Cardiac muscle cell (in vitro differentiated cells and primary cell): ENCODE measurements at regions not wholly inside any gene's neighbourhood (a gene's known extent, or its start where the extent isn't known, plus 50 kb on each side); places are given as distances from the start of the nearest gene placed in this dataset.
A peak's percentile ranks its signal among the peaks of the same experiment; 100 is the strongest.

Source experiments
- DNase-seq, 2 donors: peaks; one replicate each; pipeline versions ENCODE4 v3.0.0 to v3.0.0-alpha.2; 2010 to 2017; ENCODE audit warnings: low read depth in 1 of 2, low spot score in 1 of 2
- H3K27ac ChIP-seq: fragments of 200-600 bp; sonication (generic); 2 replicates; pipeline ENCODE4 v1.5.1; 2016
- H3K27me3 ChIP-seq: fragments of 200-600 bp; sonication (generic); 2 replicates; pipeline ENCODE4 v1.6.0; 2016; ENCODE audit warnings: control low read depth
- H3K36me3 ChIP-seq: fragments of 200-600 bp; sonication (generic); 2 replicates; pipeline ENCODE4 v1.5.1; 2016; ENCODE audit warnings: control low read depth
- H3K4me1 ChIP-seq: fragments of 200-600 bp; sonication (generic); 2 replicates; pipeline ENCODE4 v1.8.1; 2017; ENCODE audit warnings: low read depth, mild to moderate bottlenecking, mixed run types
- H3K4me3 ChIP-seq: fragments of 200-600 bp; sonication (generic); 2 replicates; pipeline ENCODE4 v1.5.1; 2016; ENCODE audit warnings: mild to moderate bottlenecking
- H3K9me3 ChIP-seq: fragments of 200-600 bp; sonication (generic); 2 replicates; pipeline ENCODE4 v1.5.1; 2017; ENCODE audit warnings: low read depth, mild to moderate bottlenecking, control low read depth
- TF ChIP-seq, protein P1 (sequence below): IDR thresholded peaks from 2 replicates; pipeline ENCODE4 v1.5.1; 2012; ENCODE audit warnings: low read depth, mild to moderate bottlenecking, low read length

DNA sequence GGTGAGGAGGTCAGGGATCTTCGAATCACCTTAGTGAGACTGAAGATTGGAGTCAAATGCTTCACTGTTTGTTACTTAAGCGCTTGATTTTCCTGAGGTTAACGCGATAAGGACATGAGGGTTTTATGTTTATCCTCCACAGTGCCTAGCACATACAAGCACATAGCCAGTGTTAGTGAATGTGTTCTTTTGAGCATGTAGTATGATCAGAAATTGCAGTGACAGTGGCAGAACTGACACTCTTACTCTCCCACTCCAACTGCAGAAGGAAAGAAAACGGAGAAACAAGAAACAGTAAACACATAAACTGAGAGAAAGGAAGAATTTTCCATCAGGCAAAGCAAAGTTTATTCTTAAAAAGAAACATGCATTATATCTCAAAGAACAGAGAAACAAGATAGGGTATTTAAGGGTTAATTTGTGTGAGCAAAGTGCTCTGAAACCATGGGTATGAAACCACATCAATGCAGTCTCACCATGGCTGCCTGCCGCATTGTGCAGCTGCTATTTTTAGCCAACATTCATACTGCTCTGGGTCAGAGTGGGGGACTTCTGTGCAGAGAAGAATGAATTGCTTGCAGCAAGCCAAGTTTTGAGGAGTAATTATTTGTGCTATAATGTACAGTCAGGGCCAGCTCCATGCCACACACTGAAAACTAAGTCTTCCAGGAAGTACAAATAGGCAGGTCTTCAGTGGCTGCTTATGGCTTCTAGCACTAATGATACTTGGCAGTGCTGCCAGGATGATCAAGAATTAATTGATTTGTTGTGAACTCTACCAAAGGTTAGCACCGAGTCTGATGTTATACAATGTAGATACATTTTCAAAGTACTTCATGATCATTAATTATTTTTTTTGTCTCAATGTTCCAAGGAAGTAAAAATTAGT, 152.0 kb downstream of the MACC1 start:
- peaks cover 4% of the 10 kb centered on the region for H3K4me1 ChIP-seq
- DNase-seq, result peak; percentile 61 to 68
- no peaks in the 10 kb centered on the region for H3K9me3 ChIP-seq
- no peaks in the 10 kb centered on the region for H3K36me3 ChIP-seq
- TF ChIP-seq, protein P1, sequence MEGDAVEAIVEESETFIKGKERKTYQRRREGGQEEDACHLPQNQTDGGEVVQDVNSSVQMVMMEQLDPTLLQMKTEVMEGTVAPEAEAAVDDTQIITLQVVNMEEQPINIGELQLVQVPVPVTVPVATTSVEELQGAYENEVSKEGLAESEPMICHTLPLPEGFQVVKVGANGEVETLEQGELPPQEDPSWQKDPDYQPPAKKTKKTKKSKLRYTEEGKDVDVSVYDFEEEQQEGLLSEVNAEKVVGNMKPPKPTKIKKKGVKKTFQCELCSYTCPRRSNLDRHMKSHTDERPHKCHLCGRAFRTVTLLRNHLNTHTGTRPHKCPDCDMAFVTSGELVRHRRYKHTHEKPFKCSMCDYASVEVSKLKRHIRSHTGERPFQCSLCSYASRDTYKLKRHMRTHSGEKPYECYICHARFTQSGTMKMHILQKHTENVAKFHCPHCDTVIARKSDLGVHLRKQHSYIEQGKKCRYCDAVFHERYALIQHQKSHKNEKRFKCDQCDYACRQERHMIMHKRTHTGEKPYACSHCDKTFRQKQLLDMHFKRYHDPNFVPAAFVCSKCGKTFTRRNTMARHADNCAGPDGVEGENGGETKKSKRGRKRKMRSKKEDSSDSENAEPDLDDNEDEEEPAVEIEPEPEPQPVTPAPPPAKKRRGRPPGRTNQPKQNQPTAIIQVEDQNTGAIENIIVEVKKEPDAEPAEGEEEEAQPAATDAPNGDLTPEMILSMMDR, result no peak
- peak overlapping the region; percentile 16 for H3K27ac ChIP-seq
- H3K27me3 ChIP-seq, result no peaks in the 10 kb centered on the region
- H3K4me3 ChIP-seq, result no peak overlapping the region

DNA sequence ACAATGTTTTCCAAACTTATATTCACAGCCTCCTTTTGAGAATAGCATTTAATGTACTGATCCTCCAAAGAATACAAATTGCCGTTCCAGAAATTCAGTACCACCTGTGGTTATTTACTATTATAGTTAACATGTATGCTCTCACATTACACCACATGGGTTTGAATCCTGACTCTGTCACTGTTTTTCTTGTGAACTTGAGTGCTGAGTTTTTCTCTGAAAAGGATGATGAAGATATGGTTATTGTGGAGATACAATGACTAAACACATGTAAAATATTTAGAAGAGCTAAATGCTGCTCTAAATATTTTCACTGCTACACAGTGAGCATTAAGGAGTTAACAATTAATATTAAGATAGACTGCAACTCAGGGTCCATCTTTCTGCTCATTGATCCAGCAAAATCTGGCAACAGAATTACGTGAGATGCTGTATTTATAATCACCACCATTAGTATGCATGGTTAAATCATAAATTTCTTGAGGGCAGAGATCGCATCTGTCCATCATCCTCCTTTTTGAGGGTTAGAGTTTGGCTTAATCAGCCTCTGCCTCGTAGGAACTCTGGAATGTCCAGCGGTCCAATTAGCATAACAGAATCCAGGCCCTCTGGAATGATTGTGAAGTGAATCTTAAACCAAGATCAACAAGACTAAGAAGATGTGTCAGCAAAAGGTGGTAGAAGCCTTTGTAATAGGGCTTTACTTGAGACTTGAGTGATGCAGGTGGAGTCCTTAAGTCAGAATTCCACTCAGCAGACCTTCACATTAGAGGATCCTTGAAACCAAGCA, 152.8 kb downstream of the MACC1 start:
- Histone ChIP-seq H3K9me3 (no peaks in the 10 kb centered on the region), H3K4me3 (no peak overlapping the region), H3K27ac (no peak overlapping the region), H3K4me1 (peaks cover 4% of the 10 kb centered on the region), H3K36me3 (no peaks in the 10 kb centered on the region), H3K27me3 (no peaks in the 10 kb centered on the region)
- TF ChIP-seq, protein P1, result no peak
- DNase-seq, result no peak

DNA sequence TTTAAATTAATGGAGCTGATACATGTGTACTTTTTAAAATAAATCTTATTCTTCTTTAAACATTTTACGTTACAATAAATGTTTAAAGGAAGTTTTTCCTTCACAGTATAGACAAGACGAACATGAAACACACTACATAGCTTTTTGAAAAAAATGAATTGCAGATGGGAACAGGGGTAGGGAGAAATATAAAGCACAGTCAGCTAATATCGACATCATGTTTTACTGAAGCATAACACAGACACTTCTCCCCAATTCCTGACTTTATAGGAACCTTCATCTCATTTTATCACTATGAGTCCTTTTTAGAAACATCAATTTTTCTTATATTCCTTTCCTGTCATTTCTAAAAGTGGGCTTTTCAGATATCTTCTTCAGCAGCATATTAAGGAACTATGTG, 153.5 kb downstream of the MACC1 start:
- TF ChIP-seq, protein P1, result no peak
- H3K9me3 ChIP-seq, result no peaks in the 10 kb centered on the region
- no peaks in the 10 kb centered on the region for H3K36me3 ChIP-seq

DNA sequence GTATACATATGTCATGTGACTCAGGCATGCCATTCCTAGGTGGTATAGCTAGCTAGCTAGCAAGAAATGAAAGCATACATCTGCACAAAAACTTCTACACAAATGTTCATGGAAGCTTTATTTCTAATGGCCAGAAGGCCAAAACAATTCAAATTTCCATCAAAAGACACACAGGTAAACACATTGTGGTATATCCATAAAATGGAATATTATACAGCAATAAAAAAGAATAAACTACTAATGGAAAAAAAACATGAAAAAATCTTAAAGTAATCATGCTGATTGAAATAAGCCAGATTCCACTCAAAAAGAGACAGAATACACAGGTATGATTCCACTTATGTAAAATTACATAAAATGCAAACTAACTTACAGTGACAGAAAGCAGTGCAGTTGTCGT, 154.3 kb downstream of the MACC1 start:
- Histone ChIP-seq H3K27me3 (no peaks in the 10 kb centered on the region), H3K36me3 (no peaks in the 10 kb centered on the region), H3K4me3 (no peak overlapping the region), H3K9me3 (no peaks in the 10 kb centered on the region), H3K27ac (no peak overlapping the region), H3K4me1 (peaks cover 4% of the 10 kb centered on the region)
- TF ChIP-seq, protein P1, result no peak
- DNase-seq, result no peak

More for the DNA sequence above, 153.5 kb downstream of the MACC1 start:
- H3K27me3 ChIP-seq, result no peaks in the 10 kb centered on the region
- no peak overlapping the region for H3K27ac ChIP-seq
- DNase-seq, result no peak
- H3K4me3 ChIP-seq, result no peak overlapping the region
- H3K4me1 ChIP-seq, result peaks cover 4% of the 10 kb centered on the region

DNA sequence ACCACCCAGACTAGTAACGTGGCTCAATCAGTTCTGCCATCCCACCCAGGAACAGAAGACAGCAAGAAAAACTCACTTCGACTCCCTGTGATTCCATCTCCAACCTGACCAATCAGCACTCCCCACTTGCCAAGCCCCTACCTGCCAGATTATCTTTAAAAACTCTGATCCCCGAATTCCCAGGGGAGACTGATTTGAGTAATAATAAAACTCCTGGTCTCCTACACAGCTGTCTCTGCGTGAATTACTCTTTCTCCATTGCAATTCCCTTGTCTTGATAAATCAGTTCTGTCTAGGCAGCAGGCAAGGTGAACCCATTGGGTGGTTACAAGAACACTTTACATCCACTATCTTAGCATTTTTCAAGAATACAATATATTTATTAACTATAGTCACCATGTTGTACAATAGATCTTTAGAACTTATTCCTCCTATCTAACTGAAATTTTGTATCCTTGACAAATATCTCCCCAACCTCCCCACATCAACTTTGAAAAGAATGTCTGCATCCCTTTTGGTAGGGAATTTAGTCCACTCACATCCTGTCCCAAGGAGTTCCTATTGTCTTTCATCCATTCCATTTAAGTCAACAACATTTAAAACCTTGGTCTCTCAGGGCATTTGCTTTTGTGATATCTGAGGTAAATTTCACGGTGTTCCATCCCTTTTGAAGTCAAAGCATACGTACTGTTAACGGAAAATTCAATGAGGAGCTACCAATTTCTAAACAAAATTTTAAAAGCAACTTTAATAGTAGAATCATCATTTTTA, 163.7 kb downstream of the MACC1 start:
- Histone ChIP-seq H3K27me3 (no peaks in the 10 kb centered on the region), H3K36me3 (no peaks in the 10 kb centered on the region), H3K9me3 (no peaks in the 10 kb centered on the region), H3K4me3 (no peak overlapping the region), H3K27ac (no peak overlapping the region), H3K4me1 (no peaks in the 10 kb centered on the region)
- DNase-seq, result no peak
- TF ChIP-seq, protein P1, result no peak
